ENCODE measurements at regions not wholly inside any gene's neighbourhood (a gene's known extent, or its start where the extent isn't known, plus 50 kb on each side); places are given as distances from the start of the nearest gene placed in this dataset.
"Not testable (repeated sequence)": the region's sequence is repeated elsewhere in the genome, so short reads cannot be mapped to it uniquely, and the experiment has no call there.

- in situ Hi-C loops (cut with MboI; ENCODE audit: low pct_unique_long_range_greater_than_20kb, low sequenced_read_pairs, unreplicated experiment), result no loop called here
- no peak for DNase-seq (ENCODE audit: low spot score)
- TF ChIP-seq CTCF (IDR thresholded peaks at IDR 0.05; ENCODE audit: extremely low read depth, insufficient read depth, missing control alignments), result no peak
Measured at GRCh38 chr4:189861101-189861500, 79.6 kb upstream of the FRG1 start.

DNA sequence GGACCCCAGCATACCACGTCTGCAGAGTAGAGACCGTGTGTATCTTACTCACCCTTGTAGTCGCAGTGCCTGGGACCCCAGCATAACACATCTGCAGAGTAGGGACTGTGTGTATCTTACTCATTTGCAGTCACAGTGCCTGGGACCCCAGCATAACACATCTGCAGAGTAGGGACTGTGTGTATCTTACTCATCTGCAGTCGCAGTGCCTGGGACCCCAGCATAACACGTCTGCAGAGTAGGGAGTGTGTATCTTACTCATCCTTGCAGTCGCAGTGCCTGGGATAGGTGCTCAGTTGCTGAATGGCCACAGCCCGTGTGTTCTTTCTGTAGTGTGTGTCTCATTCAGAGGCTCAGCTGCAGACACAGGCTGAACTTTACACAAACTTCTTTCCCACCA lies 71.4 kb upstream of the FRG1 start:
- TF ChIP-seq CTCF (IDR thresholded peaks at IDR 0.05; ENCODE audit: extremely low read depth, insufficient read depth, missing control alignments), result no peak
- DNase-seq (ENCODE audit: low spot score), result no peak
- in situ Hi-C loops (cut with MboI; ENCODE audit: low pct_unique_long_range_greater_than_20kb, low sequenced_read_pairs, unreplicated experiment), result no loop called here

DNA sequence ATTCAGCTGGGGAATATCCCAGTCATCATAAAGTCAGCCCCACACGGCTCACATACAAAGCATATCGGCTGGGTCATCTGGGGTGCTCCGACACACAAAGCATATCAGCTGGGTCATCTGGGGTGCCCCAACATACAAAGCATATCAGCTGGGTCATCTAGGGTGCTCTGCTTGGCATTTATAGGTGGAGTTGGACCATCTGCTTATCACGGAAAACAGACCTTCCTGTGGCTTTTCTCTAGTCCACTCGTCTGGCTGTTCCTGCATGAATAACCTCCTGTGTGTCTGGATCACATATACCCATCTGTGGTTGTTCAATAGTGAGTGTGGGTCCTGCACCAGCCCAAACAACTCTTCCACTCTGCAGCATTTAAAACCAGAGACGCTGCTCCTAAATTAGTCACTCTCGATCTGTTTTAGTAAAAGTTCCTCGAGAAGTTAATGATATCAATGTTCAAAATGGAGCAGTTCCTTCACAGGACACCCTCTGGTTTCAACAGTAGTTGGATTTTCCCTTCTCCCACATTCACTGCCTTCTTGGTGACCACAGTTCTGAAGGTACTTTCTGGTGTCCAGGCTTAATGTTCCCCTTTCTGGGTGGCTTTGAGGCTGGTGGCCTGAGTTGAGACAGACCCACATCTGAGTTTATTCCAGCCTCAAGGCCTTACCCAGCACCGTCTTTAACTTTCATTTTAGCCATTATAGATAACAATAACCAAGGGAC lies 70.0 kb upstream of the FRG1 start:
- in situ Hi-C loops (cut with MboI; ENCODE audit: low pct_unique_long_range_greater_than_20kb, low sequenced_read_pairs, unreplicated experiment), result no loop called here
- DNase-seq (ENCODE audit: low spot score), result no peak
- no peak for TF ChIP-seq CTCF (IDR thresholded peaks at IDR 0.05; ENCODE audit: extremely low read depth, insufficient read depth, missing control alignments)

DNA sequence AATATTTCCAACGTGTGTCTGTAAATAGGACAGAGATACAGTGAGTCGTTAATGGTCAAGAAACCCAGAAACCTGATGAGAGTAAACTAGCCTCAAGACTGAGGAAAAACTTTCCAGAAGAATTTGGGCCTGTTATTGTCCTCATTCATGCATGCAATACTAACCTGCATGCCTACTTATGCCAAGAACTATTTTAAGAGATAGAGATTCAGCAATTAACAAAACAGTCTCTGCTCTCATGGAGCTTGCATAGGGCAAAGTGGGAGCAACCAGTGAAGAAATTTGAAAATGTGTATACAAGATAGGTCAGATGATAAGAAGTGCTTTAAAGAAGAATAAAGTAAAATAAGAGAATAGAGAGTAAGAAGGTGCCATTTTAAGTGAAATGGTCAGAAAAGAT lies 66.1 kb upstream of the FRG1 start:
- DNase-seq (ENCODE audit: low spot score), result no peak
- TF ChIP-seq CTCF (IDR thresholded peaks at IDR 0.05; ENCODE audit: extremely low read depth, insufficient read depth, missing control alignments), result no peak
- in situ Hi-C loops (cut with MboI; ENCODE audit: low pct_unique_long_range_greater_than_20kb, low sequenced_read_pairs, unreplicated experiment), result no loop called here

DNA sequence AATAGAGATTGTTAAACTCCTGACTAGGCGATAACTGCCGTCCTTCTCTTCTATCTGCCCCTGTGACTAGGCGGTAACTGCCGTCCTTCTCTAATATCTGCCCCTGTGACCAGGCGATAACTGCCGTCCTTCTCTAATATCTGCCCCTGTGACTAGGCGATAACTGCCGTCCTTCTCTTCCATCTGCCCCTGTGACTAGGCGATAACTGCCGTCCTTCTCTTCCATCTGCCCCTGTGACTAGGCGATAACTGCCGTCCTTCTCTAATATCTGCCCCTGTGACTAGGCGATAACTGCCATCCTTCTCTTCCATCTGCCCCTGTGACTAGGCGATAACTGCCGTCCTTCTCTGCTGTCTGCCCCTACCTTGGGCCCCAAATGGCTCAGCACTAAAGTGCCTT lies 59.5 kb upstream of the FRG1 start:
- in situ Hi-C loops (cut with MboI; ENCODE audit: low pct_unique_long_range_greater_than_20kb, low sequenced_read_pairs, unreplicated experiment); DNase-seq (ENCODE audit: low spot score): not testable (repeated sequence)

- in situ Hi-C loops (cut with MboI; ENCODE audit: low pct_unique_long_range_greater_than_20kb, low sequenced_read_pairs, unreplicated experiment); DNase-seq (ENCODE audit: low spot score): not testable (repeated sequence)
Measured at GRCh38 chr4:189888407-189888806, 52.3 kb upstream of the FRG1 start.
